A549 (cell line): ENCODE measurements at regions not wholly inside any gene's neighbourhood (a gene's known extent, or its start where the extent isn't known, plus 50 kb on each side); places are given as distances from the start of the nearest gene placed in this dataset.

Source experiments
- ATAC-seq, 2 experiments: fragments of 200-7000 bp in 1 of 2; fragments of >200 bp in 1 of 2; cut with Nextera tagmentation in 1 of 2; cut with Tn5 transposase in 1 of 2; 3 replicates each; pipeline versions ENCODE4 v1.8.0 to v1.9.1; 2018 to 2020; ENCODE audit warnings: mild to moderate bottlenecking in 1 of 2, moderate library complexity in 1 of 2
- CTCF ChIA-PET: fragments of 300-600 bp; sonication (Branson Sonifier 250); formaldehyde crosslinking; extraction: SDS; loops from one replicate; lab custom pipeline; 2021; ENCODE audit warnings: antibody characterized with exemption, inconsistent platforms; lab: Yijun Ruan, JAX
- POLR2A ChIA-PET: fragments of 350-600 bp; formaldehyde crosslinking; extraction: SDS; loops from one replicate; lab custom pipeline; 2021; ENCODE audit warnings: antibody characterized with exemption, inconsistent platforms; lab: Yijun Ruan, JAX
- DNase-seq, 2 experiments: peaks; one replicate each; pipeline versions ENCODE4 v3.0.0 to v3.0.0-alpha.2; 2011 to 2016; ENCODE audit warnings: low read depth in 1 of 2, low spot score in 1 of 2
- FAIRE-seq: peaks from 2 replicates; lab custom pipeline; 2011; peaks lifted over from hg19 to GRCh38; lab: Jason Lieb, UNC
- H3K27ac ChIP-seq, 2 experiments: fragments of >200 bp; sonication (Bioruptor Twin); formaldehyde crosslinking; 3 replicates each; pipeline ENCODE4 v1.5.1; 2016 to 2017
- H3K4me1 ChIP-seq: fragments of >200 bp; sonication (Bioruptor Twin); formaldehyde crosslinking; 3 replicates; pipeline ENCODE4 v1.6.1; 2016
- H3K4me2 ChIP-seq: fragments of >200 bp; sonication (Bioruptor Twin); formaldehyde crosslinking; 3 replicates; pipeline ENCODE4 v1.6.1; 2016
- H3K4me3 ChIP-seq: fragments of >200 bp; sonication (Bioruptor Twin); formaldehyde crosslinking; 3 replicates; pipeline ENCODE4 v1.5.1; 2016
- H3K9me3 ChIP-seq: fragments of >200 bp; sonication (Bioruptor Twin); formaldehyde crosslinking; 3 replicates; pipeline ENCODE4 v1.6.1; 2016
- BHLHE40 ChIP-seq: IDR thresholded peaks from 2 replicates; pipeline ENCODE4 v1.6.1; 2012; ENCODE audit warnings: low read depth, low read length, inconsistent platforms
- CBX2 ChIP-seq: fragments of 200-600 bp; sonication (generic); IDR thresholded peaks from 2 replicates; pipeline ENCODE4 v1.6.1; 2016; ENCODE audit warnings: low read depth, mild to moderate bottlenecking, borderline replicate concordance
- CHD2 ChIP-seq: fragments of 150-350 bp; IDR thresholded peaks from 2 replicates; pipeline ENCODE4 v1.6.1; 2014; ENCODE audit warnings: low read length; ENCODE audit not compliant: partially characterized antibody
- EHF ChIP-seq: fragments of 250-450 bp; sonication (Bioruptor Pico); IDR thresholded peaks from 2 replicates; pipeline ENCODE4 v1.5.0; 2020; ENCODE audit warnings: mild to moderate bottlenecking
- EP300 ChIP-seq, 2 experiments: fragments of >200 bp; sonication (Bioruptor Twin); formaldehyde crosslinking; IDR thresholded peaks; 2 replicates in 1 of 2; 3 replicates in 1 of 2; pipeline ENCODE4 v1.6.1; 2016 to 2017
- ESRRA ChIP-seq: fragments of 150-350 bp; IDR thresholded peaks from 2 replicates; pipeline ENCODE4 v1.6.1; 2014; ENCODE audit warnings: mild to moderate bottlenecking, low read length, borderline replicate concordance
- HDAC2 ChIP-seq: fragments of 200-600 bp; sonication (generic); IDR thresholded peaks from 2 replicates; pipeline ENCODE4 v1.6.1; 2016
- HOXB13 ChIP-seq: fragments of 250-450 bp; sonication (Bioruptor Pico); IDR thresholded peaks from 2 replicates; pipeline ENCODE4 v1.5.0; 2020; ENCODE audit warnings: low read depth, mild to moderate bottlenecking, moderate library complexity
- MYC ChIP-seq: IDR thresholded peaks from 2 replicates; pipeline ENCODE4 v1.6.1; 2012; ENCODE audit warnings: mild to moderate bottlenecking, inconsistent platforms, low read length, improper control_type of control experiment, borderline replicate concordance
- RAD21 ChIP-seq, 2 experiments: fragments of >200 bp in 1 of 2; sonication (Bioruptor Twin) in 1 of 2; formaldehyde crosslinking in 1 of 2; IDR thresholded peaks in 1 of 2; conservative IDR thresholded peaks in 1 of 2; 2 replicates in 1 of 2; 3 replicates in 1 of 2; pipeline ENCODE4 v1.6.1; 2012 to 2018; ENCODE audit warnings: inconsistent platforms in 1 of 2
- RNF2 ChIP-seq: fragments of 200-600 bp; sonication (generic); IDR thresholded peaks from 2 replicates; pipeline ENCODE4 v1.6.1; 2016; ENCODE audit warnings: low read depth, mild to moderate bottlenecking, antibody characterized with exemption, moderate library complexity, borderline replicate concordance
- SMC3 ChIP-seq: fragments of >200 bp; sonication (Bioruptor Twin); formaldehyde crosslinking; IDR thresholded peaks from 3 replicates; pipeline ENCODE4 v1.6.1; 2018; ENCODE audit warnings: inconsistent platforms
- SREBF2 ChIP-seq: fragments of 450-650 bp; IDR thresholded peaks from 2 replicates; pipeline ENCODE4 v1.6.1; 2014; ENCODE audit warnings: mild to moderate bottlenecking, moderate library complexity
- TFCP2L1 ChIP-seq: fragments of 250-450 bp; sonication (Bioruptor Pico); IDR thresholded peaks from 2 replicates; pipeline ENCODE4 v1.5.0; 2021; ENCODE audit warnings: mild to moderate bottlenecking
- TP53 ChIP-seq: fragments of 250-450 bp; sonication (Bioruptor Pico); IDR thresholded peaks from 2 replicates; pipeline ENCODE4 v1.5.0; 2021; ENCODE audit warnings: mild to moderate bottlenecking, moderate library complexity
- WGBS: methylation state at CpG from one replicate; pipeline ENCODE4 v1.1.6; 2017; ENCODE audit errors: missing lambda C conversion rate; 5-methylcytosine and 5-hydroxymethylcytosine counted together
- TF ChIP-seq, protein P1 (sequence below): fragments of 450-650 bp; IDR thresholded peaks from 2 replicates; pipeline ENCODE4 v1.6.1; 2014; ENCODE audit warnings: antibody characterized with exemption
- TF ChIP-seq, protein P2 (sequence below): fragments of 200-600 bp; sonication (generic); IDR thresholded peaks from 2 replicates; pipeline ENCODE4 v1.6.1; 2016; ENCODE audit warnings: antibody characterized with exemption, mild to moderate bottlenecking, moderate library complexity
- TF ChIP-seq, protein P3 (sequence below): IDR thresholded peaks from 2 replicates; pipeline ENCODE4 v1.6.1; 2012; ENCODE audit warnings: low read depth, borderline replicate concordance
- TF ChIP-seq, protein P4 (sequence below): fragments of >200 bp; sonication (Bioruptor Twin); formaldehyde crosslinking; IDR thresholded peaks from 2 replicates; pipeline ENCODE4 v1.6.1; 2016

DNA sequence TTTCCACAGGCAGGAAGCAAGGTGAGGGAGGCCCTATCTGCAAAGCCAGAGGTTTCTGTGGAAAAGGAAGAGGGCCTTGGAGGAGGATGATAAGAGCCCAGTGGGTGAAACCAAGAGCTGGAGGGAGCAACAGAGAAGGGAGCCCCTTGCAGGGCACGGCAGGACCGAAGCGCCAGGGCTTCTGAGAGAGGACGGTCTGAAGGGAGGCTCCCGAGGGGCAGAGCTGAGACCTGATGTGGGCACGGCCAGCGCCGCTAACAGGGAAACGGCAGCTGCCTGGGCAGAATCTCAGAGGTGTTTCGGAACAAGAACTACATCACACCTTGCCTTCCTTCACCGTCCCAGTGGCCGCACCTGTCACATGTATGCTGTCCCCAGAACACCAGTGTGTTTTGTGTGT, 144.3 kb upstream of the ADARB2 start:
- CTCF ChIA-PET = interaction anchor here (1.3 kb wide), 1 partner anchor 16 kb away, joined by 3 read pairs; no protein-coding TSS in a partner anchor
- 33% methylated on average over 12 of the region's 12 CpGs for WGBS
- no peak for DNase-seq
- H3K4me2 ChIP-seq = no peak overlapping the region
- H3K4me3 ChIP-seq = no peak overlapping the region
- 0 out of 3 replicates have a peak, but pooled peaks cover 6% of the 10 kb centered on the region for H3K9me3 ChIP-seq
- TF ChIP-seq HOXB13 (CRISPR knock-in tag) (no peak), TP53 (CRISPR knock-in tag) (no peak), HDAC2 (no peak), SMC3 (no peak), EP300 (IDR thresholded peaks at IDR 0.05) (no peak), SREBF2 (no peak), CBX2 (no peak), RAD21 (conservative IDR thresholded peaks at IDR 0.05 in 1 of 2, IDR thresholded peaks at IDR 0.05 in 1 of 2) (no peak), CHD2 (no peak), TFCP2L1 (no peak), BHLHE40 (no peak)
- TF ChIP-seq, protein P1, sequence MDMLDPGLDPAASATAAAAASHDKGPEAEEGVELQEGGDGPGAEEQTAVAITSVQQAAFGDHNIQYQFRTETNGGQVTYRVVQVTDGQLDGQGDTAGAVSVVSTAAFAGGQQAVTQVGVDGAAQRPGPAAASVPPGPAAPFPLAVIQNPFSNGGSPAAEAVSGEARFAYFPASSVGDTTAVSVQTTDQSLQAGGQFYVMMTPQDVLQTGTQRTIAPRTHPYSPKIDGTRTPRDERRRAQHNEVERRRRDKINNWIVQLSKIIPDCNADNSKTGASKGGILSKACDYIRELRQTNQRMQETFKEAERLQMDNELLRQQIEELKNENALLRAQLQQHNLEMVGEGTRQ = no peak
- TF ChIP-seq, protein P2, sequence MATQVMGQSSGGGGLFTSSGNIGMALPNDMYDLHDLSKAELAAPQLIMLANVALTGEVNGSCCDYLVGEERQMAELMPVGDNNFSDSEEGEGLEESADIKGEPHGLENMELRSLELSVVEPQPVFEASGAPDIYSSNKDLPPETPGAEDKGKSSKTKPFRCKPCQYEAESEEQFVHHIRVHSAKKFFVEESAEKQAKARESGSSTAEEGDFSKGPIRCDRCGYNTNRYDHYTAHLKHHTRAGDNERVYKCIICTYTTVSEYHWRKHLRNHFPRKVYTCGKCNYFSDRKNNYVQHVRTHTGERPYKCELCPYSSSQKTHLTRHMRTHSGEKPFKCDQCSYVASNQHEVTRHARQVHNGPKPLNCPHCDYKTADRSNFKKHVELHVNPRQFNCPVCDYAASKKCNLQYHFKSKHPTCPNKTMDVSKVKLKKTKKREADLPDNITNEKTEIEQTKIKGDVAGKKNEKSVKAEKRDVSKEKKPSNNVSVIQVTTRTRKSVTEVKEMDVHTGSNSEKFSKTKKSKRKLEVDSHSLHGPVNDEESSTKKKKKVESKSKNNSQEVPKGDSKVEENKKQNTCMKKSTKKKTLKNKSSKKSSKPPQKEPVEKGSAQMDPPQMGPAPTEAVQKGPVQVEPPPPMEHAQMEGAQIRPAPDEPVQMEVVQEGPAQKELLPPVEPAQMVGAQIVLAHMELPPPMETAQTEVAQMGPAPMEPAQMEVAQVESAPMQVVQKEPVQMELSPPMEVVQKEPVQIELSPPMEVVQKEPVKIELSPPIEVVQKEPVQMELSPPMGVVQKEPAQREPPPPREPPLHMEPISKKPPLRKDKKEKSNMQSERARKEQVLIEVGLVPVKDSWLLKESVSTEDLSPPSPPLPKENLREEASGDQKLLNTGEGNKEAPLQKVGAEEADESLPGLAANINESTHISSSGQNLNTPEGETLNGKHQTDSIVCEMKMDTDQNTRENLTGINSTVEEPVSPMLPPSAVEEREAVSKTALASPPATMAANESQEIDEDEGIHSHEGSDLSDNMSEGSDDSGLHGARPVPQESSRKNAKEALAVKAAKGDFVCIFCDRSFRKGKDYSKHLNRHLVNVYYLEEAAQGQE = no peak
- H3K27ac ChIP-seq = no peak overlapping the region
- ATAC-seq = no peak
- FAIRE-seq = no peak
- POLR2A ChIA-PET = no interaction called here
- no peaks in the 10 kb centered on the region for H3K4me1 ChIP-seq

DNA sequence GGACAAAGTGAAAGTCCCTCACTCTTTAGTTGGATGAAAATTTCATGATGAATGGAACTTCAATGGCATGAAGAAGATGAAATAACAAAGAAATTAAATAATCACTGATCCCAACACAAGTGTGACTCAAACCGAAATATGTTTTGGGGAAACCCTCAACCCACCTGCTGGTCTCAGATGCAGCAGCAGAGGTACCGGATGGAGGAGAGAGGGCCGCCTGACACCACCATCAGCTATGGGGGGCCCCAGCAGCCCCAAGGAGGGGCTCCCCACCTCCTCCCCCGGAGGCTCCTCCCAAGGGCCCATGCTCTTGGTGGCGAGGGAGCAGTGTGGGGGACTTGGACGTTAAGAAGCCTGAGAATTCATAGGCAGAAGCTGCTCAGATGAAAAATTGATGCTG, 137.2 kb upstream of the ADARB2 start:
- TF ChIP-seq RNF2 (no peak), MYC (no peak), EHF (CRISPR knock-in tag) (no peak), TP53 (CRISPR knock-in tag) (no peak), HOXB13 (CRISPR knock-in tag) (no peak), ESRRA (no peak)
- TF ChIP-seq, protein P3, sequence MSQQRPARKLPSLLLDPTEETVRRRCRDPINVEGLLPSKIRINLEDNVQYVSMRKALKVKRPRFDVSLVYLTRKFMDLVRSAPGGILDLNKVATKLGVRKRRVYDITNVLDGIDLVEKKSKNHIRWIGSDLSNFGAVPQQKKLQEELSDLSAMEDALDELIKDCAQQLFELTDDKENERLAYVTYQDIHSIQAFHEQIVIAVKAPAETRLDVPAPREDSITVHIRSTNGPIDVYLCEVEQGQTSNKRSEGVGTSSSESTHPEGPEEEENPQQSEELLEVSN = no peak
- TF ChIP-seq, protein P4, sequence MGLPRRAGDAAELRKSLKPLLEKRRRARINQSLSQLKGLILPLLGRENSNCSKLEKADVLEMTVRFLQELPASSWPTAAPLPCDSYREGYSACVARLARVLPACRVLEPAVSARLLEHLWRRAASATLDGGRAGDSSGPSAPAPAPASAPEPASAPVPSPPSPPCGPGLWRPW = no peak
- FAIRE-seq = no peak
- ChIA-PET POLR2A (no interaction called here), CTCF (interaction anchor here (1.6 kb wide), 1 partner anchor 10 kb away, joined by 3 read pairs; no protein-coding TSS in a partner anchor)
- H3K4me3 ChIP-seq = no peak overlapping the region
- H3K4me1 ChIP-seq = no peaks in the 10 kb centered on the region
- H3K4me2 ChIP-seq = no peak overlapping the region
- no peaks in the 10 kb centered on the region for H3K9me3 ChIP-seq
- no peak overlapping the region for H3K27ac ChIP-seq
- ATAC-seq = no peak
- WGBS = 12% methylated on average over 6 of the region's 6 CpGs
- DNase-seq = no peak
